Breast epithelium (tissue), 4 donors: ENCODE measurements at regions not wholly inside any gene's neighbourhood (a gene's known extent, or its start where the extent isn't known, plus 50 kb on each side); places are given as distances from the start of the nearest gene placed in this dataset.

ENCODE experiments used
- DNase-seq, 2 donors: peaks; one replicate each; pipeline ENCODE4 v3.0.0-alpha.2; 2019; ENCODE audit warnings: low spot score in 2 of 2
- H3K27ac ChIP-seq, 2 donors: fragments of 200-600 bp; sonication (generic) in 1 of 2; one replicate each; pipeline ENCODE4 v1.5.1; 2016 to 2019; ENCODE audit warnings: mild to moderate bottlenecking in 1 of 2
- H3K27me3 ChIP-seq, 2 donors: fragments of 200-600 bp; sonication (generic) in 1 of 2; one replicate each; pipeline versions ENCODE4 v1.5.1 to v1.6.0; 2017 to 2019; ENCODE audit warnings: control low read depth in 1 of 2, mild to moderate bottlenecking in 1 of 2
- H3K36me3 ChIP-seq: fragments of 200-600 bp; one replicate; pipeline ENCODE4 v1.5.1; 2019
- H3K4me1 ChIP-seq, 2 donors: fragments of 200-600 bp; sonication (generic); one replicate each; pipeline ENCODE4 v1.5.1; 2016 to 2019; ENCODE audit warnings: control low read depth in 1 of 2
- H3K4me3 ChIP-seq, 3 donors: fragments of 200-600 bp; sonication (generic); 1 replicate in 2 of 3; 2 replicates in 1 of 3; pipeline ENCODE4 v1.5.1; 2016 to 2019; ENCODE audit warnings: mild to moderate bottlenecking in 3 of 3, moderate library complexity in 2 of 3
- H3K9me3 ChIP-seq, 2 donors: fragments of 200-600 bp; sonication (generic) in 1 of 2; one replicate each; pipeline ENCODE4 v1.5.1; 2016 to 2019; ENCODE audit warnings: control low read depth in 1 of 2
- CTCF ChIP-seq, 3 donors: fragments of 450-650 bp; IDR thresholded peaks; one replicate each; pipeline ENCODE4 v1.5.1; 2016 to 2017; ENCODE audit warnings: antibody characterized with exemption in 3 of 3, mild to moderate bottlenecking in 3 of 3, moderate library complexity in 3 of 3
- POLR2A ChIP-seq: fragments of 450-650 bp; IDR thresholded peaks from one replicate; pipeline ENCODE4 v1.6.1; 2016; ENCODE audit warnings: antibody characterized with exemption, mild to moderate bottlenecking, moderate library complexity
- POLR2AphosphoS5 ChIP-seq, 3 donors: sonication (generic); formaldehyde crosslinking; IDR thresholded peaks; one replicate each; pipeline ENCODE4 v1.6.1; 2017; ENCODE audit warnings: antibody characterized with exemption in 3 of 3
- intact Hi-C: fragments of 100-400 bp; cut with DNase I; formaldehyde crosslinking; loops from one replicate; pipeline ENCODE4 v1.15.1; 2023; ENCODE audit warnings: low total_unique reads

GRCh38 chr6:167546611-167547327 lies 221.9 kb downstream of the TTLL2 start:
- intact Hi-C loops: no loop called here

DNA sequence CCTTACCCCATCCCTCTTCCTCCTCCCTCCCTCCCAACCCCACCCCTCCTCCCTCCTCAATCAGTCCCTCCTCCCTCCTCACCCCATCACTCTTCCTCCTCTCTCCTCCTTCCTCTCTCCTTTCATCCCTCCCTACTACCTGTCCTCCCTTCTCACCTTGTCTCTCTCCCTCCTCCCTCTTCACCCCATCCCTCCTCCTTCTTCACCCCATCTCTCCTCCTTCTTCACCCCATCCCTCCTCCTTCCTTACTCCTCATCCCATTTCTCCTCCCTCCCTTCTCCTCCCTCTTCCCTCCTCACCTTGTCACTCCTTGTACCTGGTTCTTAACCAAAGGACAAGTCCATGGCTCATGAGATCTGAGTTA lies 222.4 kb downstream of the TTLL2 start:
- Histone ChIP-seq H3K9me3 (no peaks in the 10 kb centered on the region), H3K27ac (no peak overlapping the region), H3K4me1 (no peaks in the 10 kb centered on the region), H3K36me3 (no peaks in the 10 kb centered on the region), H3K4me3 (no peak overlapping the region), H3K27me3 (no peaks in the 10 kb centered on the region)
- intact Hi-C loops: no loop called here
- TF ChIP-seq POLR2A: no peak
- no peak for TF ChIP-seq POLR2AphosphoS5 (IDR thresholded peaks at IDR 0.05)
- TF ChIP-seq CTCF (IDR thresholded peaks at IDR 0.05): no peak
- no peak for DNase-seq

More at GRCh38 chr6:167546611-167547327, 221.9 kb downstream of the TTLL2 start:
- DNase-seq: no peak
- no peaks in the 10 kb centered on the region for H3K9me3 ChIP-seq
- H3K36me3 ChIP-seq: no peaks in the 10 kb centered on the region
- TF ChIP-seq POLR2A: no peak
- no peak for TF ChIP-seq CTCF (IDR thresholded peaks at IDR 0.05)
- no peak for TF ChIP-seq POLR2AphosphoS5 (IDR thresholded peaks at IDR 0.05)
- H3K4me1 ChIP-seq: no peaks in the 10 kb centered on the region
- no peak overlapping the region for H3K4me3 ChIP-seq
- no peak overlapping the region for H3K27ac ChIP-seq
- no peaks in the 10 kb centered on the region for H3K27me3 ChIP-seq

- Histone ChIP-seq H3K9me3 (no peaks in the 10 kb centered on the region), H3K4me1 (no peaks in the 10 kb centered on the region), H3K4me3 (no peak overlapping the region), H3K27ac (no peak overlapping the region), H3K36me3 (no peaks in the 10 kb centered on the region), H3K27me3 (no peaks in the 10 kb centered on the region)
- DNase-seq: no peak
- intact Hi-C loops: no loop called here
- TF ChIP-seq POLR2AphosphoS5 (IDR thresholded peaks at IDR 0.05) (no peak), POLR2A (no peak), CTCF (IDR thresholded peaks at IDR 0.05) (no peak)
Observed at GRCh38 chr6:167547751-167548150, 222.9 kb downstream of the TTLL2 start.

GRCh38 chr6:167548451-167548850 lies 223.6 kb downstream of the TTLL2 start:
- no peaks in the 10 kb centered on the region for H3K4me1 ChIP-seq
- H3K9me3 ChIP-seq: no peaks in the 10 kb centered on the region
- TF ChIP-seq CTCF (IDR thresholded peaks at IDR 0.05) (no peak), POLR2AphosphoS5 (IDR thresholded peaks at IDR 0.05) (no peak)
- H3K27me3 ChIP-seq: no peaks in the 10 kb centered on the region
- intact Hi-C loops: no loop called here
- no peak overlapping the region for H3K4me3 ChIP-seq
- no peak overlapping the region for H3K27ac ChIP-seq
- H3K36me3 ChIP-seq: no peaks in the 10 kb centered on the region
- DNase-seq: no peak

DNA sequence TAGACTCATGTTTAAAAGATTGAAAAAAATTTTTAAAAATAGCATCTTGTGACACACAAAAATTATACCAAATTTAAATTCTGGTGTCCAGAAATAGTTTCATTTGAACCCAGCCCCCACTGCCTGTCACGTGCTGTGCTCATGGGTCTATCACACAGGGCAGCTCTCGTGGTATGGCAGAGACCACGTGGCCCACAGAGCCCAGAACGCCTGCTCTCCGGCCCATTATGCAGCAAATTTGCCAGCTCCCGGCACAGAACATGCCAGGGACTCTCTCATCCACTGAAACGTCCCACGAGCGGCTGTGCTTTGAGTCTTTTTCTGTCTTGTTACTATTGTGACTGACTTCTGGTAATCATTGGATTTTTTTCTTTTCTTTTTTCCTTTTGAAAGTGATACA lies 224.3 kb downstream of the TTLL2 start:
- no peaks in the 10 kb centered on the region for H3K36me3 ChIP-seq
- no peaks in the 10 kb centered on the region for H3K9me3 ChIP-seq
- H3K27ac ChIP-seq: no peak overlapping the region
- intact Hi-C loops: no loop called here
- no peaks in the 10 kb centered on the region for H3K4me1 ChIP-seq
- no peak for TF ChIP-seq POLR2AphosphoS5 (IDR thresholded peaks at IDR 0.05)
- TF ChIP-seq POLR2A: no peak
- no peak for TF ChIP-seq CTCF (IDR thresholded peaks at IDR 0.05)
- no peak for DNase-seq
- no peaks in the 10 kb centered on the region for H3K27me3 ChIP-seq
- no peak overlapping the region for H3K4me3 ChIP-seq
